Fibroblast of peridontal ligament (primary cell): ENCODE measurements at regions not wholly inside any gene's neighbourhood (a gene's known extent, or its start where the extent isn't known, plus 50 kb on each side); places are given as distances from the start of the nearest gene placed in this dataset.

Source experiments
- DNase-seq: peaks from one replicate; pipeline ENCODE4 v3.0.0-alpha.2; 2010; ENCODE audit errors: extremely low read depth

DNA sequence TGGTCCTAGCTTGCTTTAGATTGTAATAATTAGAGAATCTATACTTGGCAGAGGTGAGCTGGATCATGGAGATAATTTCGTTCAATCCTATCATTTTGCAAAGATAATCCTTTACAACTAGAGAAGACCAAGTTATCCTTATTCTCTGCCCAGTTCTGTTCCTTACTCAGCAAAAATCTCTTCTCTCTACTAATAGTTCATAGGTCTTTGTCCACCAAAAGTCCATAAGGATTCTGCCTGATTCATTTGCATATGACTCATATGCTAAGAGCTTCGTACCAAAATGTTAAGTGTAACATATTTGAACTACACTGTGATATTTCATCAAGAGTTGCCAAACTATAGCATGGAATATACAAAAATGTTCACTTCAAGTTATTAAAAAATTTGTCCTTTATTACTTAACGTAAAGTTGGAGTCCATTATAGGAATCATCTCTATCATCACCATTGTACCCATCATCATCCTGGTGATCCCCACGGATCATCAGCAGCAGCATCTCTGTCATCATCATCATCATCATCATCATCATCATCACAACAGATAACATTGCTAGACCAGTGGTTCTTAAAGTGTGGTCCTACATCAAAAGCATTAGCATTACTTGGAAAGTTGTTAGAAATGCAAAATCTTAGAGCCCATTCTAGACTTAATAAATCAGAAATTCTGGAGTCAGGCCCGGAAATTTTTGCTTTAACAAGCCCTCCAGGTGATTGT is 463.0 kb downstream of the DHX35 start:
- DNase-seq: no peak

DNA sequence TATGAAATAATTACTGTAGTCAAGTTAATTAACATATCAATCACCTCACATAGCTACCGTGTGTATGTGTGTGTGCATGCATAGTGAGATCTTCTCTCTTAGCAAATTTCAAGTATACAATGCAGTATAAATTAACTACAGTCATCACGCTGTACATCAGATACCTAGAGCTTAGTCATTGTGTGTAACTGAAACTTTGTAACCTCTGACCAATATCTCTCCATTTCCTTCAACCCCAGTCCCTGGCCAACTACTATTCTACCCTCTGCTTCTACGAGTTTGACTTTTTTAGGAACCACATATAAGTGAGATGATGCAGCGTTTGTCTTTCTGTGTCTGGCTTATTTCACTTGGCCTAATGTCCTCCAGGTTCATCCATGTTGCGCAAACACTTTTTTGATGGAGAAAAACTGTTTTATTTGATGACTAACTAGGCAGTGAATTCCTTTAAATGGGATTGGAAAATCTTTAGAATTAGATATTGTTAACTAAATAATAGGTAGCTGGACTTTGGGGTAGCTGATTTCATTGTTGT is 459.5 kb downstream of the DHX35 start:
- DNase-seq: no peak

DNA sequence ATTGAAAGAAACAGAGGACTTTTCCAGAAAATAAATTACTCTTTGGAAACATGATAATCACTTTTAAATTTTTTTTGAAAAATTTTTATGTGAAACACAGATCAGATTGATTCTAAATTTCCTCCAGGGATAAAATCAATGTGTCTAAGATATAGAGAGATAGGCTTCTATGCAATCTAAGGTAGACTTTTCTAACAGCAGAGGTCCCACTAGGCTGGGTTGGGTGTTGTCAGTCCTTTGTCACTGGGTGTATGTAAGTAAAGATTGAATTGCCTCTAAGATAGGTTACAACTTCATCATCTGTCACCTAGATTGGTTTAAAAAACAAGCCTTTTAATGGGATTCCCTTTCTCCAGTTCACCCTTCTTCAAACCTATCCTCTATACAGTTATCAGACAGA is 449.9 kb downstream of the DHX35 start:
- DNase-seq: no peak

DNA sequence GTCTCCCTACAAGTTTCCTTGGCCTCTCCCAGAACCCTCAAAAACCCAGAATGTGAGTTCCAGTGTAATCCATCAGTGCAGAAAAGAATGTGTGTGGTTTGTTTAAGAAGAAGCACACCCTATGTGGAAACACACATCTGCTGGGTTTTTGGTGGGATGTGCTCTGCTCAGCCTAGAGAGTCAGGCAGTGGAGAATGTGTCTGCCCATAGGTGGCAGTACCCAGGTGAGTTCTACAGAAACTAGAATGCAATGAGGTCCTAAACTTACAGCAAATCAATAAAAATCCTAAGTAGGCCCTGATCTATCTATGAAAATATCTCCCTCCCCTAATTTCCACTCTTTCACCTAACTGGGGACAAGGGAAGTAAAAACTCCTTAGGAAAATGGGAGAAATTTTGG is 437.3 kb downstream of the DHX35 start:
- DNase-seq: no peak

DNA sequence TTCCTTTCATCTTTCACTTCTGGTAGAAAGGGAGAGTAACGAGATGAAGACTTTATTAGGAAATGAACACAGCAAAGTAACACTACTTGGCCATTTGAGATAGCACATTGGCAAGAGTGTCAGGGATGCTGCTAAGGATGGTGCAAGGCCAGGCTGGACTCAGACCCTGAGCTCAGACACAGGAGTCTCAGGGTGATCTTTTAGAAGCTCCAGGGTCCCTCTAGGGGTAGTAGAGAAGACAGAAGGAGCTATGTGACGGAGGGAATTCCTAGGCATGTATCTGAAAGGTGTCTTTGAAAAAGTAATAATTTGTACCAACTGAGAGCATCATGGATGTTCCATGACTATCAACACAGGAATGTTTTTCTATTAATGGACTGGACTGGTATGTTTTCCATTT is 436.5 kb downstream of the DHX35 start:
- DNase-seq: no peak

DNA sequence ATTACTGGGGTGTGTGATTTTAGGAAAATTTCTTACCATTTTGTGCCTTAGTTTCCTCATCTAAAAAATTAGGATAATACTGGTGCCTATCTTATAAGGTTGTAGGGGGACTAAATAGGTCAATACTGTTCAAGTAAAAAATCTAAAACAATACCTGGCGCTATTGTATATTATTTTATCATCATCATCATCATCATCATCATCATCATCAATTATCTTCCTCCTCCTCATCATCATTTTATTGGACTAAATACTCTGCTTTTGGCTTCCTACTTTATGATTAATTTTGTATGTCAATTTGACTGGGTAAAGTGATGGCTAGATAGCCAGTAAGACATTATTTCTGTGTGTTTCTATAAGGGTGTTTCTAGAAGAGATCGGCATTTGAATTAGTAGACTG is 435.5 kb downstream of the DHX35 start:
- DNase-seq: no peak

DNA sequence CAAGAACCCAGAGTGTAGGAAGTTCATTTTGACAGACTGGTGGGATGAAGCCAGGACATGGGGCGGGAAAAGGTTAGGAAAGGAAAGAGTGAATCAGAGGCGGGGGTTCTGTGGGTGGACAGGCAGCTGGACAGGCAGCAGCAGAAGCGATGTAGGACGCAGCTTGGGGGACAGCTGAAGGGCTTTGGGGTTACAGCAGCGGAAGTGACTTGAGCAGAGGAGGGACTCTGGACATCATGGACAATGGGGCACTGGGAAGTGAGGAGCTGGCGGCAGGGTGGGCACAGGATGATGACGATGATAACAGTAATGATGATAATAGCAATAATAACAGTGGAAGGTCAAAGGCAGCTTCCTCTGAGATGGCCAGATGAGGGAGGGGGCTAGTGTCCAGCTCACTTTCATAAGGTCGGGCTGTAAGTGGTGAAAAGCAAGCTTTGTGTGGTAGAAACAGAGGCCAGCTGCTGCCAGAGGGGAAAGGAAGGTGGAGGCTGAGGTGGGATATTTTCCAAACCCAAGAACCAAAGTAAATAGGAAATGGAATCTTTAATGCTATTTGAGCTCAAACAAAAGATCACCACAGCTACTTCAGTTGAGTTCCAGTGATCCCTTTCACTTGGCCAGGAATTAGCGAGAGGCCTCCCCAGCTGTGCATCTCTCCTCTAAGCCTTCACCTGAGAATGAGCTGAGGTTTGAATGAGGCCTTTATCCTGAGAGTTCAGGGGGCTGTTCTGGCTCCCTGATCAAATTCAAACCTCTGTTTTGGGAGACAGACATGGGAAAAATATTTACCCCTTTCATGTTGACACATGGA is 433.5 kb downstream of the DHX35 start:
- no peak for DNase-seq

DNA sequence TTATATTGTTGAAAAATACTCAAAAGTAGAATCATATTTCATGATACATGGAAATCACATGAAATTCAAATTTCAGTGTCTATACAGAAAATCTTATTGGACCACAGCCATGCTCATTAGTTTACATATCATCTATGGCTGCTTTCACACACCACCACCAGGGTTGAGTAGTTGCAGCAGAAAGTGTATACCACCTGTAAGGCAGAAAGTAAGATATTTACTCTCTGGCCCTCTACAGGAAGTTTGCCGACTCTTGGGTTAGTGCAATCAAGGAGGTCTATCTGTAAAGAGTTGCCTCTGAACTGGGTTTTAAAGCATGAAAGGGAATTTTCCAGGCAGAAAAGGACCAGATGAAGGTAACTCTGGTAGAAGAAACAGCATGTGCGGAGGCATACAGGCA is 432.3 kb downstream of the DHX35 start:
- no peak for DNase-seq

DNA sequence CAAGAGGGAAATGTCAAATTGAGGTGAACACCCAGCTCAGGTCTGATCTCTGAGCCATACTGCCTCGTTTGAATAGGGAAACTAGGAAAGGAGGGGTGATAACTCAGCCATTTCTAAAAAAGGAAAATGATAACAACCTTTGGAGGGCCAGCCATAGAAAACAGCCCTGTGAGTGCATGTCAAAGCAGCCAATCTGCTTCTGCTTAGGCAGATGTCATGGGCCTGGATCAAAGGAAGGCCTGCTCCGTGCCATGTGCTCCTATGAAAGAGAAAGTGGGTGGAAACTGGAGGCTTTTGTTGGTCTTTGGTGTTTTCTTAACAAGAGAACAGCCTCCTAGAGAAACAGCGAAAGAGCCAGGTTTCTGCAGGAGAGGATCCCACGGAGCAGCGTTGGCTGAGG is 428.0 kb downstream of the DHX35 start:
- no peak for DNase-seq

DNA sequence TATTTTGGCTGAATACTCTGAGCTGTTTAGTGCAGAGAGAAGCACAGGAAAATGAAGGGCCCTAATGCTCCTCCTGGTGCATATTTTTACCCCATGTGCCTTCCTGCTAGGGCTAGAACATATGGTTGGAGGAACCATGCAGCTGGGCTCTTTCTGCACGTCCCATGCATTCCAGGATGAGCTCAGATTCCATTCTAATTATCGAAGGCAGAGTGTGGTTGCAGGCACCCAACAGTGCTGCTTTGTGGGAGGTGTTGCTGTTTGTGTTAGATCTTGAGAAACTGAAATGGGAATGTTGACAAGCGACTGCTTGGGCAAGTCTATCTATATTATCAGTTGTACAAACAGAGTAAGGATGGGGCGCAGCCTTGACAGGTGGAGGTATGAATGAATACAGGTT is 419.5 kb downstream of the DHX35 start:
- no peak for DNase-seq

DNA sequence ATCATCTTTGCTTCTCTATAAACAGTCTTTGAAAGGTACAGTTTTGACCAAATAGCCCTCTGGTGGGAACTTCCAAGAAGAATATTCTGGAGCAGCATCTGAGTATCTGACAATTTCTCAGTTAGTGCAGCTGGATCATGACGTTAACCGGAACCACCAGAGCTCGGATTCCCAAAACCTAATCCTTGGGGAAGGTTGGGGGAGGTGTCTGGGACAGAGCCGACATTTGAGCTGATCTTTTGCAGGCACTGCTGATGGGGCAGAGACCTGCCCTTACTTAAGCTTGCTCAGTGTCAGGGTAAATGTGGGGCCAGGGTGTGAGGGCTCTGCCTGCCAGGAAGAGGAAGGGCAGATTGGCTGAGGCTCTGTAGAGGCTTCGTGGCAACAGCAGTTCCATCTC is 416.6 kb downstream of the DHX35 start:
- DNase-seq: no peak

DNA sequence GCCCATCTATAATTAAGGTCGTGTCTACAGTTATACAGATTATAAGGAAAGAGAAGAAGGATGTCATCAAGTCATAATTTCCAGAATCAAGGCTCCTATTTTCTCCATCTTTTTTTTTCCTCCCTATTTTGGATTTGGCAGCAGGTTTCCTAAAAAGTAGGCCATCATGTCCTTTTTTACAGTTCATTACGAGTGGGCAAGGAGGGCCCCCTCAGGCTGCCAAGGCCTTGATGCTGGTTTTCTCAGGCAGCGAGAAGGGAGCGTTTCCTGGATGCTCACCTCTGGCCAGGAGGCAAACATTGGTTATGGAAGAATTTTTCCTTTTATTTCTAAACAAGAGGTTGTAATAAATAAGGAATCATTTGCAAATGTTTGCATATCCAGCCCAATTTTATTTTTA is 414.6 kb downstream of the DHX35 start:
- DNase-seq: no peak

DNA sequence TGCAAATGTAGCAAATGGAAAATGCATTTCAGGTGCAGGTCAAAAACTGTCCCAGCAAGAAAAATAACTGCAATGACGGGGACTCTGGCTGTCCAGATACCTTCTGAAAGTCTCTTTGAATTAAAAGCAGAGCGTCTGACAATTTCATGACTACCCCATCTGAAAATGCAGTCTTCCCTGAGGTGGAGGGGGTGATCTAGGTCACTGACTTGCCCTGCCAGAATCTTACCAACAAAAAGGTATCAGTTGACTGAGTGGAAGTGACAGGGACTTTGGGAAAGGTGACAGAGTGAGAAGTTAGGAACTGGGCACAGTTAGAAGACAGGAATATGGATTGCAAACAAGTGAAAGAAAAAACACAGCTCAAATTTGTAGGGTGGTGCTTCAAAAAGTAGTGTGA is 402.2 kb downstream of the DHX35 start:
- DNase-seq: no peak

DNA sequence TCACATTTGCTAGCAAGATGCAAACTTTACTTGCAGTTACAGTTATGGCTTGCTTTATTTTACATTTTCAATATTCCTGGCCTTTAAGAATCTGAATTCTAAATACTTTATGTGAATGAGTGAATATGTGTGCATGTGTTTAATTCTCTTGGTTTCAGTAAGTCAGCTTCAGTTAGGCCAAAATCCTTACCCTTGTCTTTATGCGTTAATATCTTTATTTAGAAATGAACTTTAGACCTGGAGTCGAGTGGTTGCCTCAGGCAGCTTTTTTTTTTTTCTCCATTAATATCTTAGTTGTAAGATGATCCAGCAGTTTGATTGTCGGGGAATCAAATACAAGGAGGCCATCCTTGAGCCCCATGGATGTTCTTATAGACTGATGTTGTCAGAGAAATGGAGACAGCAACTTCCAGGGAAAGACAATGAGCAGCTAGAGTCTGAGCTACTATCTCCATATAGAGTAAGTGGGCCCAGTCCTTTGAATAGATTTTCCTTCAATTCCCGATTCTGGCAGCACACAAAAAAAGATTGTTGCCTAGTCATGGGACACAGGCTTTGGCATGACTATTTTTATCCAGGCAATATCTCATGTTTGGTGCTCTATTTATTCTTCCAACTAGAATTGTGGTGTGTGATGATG is 398.0 kb downstream of the DHX35 start:
- no peak for DNase-seq

DNA sequence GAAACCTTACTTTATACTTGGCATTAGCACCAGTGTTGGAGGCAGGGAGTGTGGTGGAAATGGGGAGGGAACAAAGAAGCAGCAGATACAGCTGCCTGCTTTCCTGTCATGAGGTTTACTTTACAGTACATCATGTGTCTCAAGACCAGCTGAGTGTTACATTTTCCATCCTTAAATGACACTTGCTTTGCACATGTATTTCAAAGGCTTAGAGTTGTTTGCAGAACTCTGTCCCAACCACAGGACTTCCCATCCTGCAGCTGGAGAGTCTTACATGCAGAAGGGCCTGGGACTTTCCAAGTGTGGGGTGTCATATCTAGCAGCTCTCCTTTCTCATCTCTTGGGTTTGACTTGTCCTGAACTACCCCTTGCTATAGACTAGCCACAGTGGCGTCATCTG is 395.9 kb downstream of the DHX35 start:
- DNase-seq: no peak

DNA sequence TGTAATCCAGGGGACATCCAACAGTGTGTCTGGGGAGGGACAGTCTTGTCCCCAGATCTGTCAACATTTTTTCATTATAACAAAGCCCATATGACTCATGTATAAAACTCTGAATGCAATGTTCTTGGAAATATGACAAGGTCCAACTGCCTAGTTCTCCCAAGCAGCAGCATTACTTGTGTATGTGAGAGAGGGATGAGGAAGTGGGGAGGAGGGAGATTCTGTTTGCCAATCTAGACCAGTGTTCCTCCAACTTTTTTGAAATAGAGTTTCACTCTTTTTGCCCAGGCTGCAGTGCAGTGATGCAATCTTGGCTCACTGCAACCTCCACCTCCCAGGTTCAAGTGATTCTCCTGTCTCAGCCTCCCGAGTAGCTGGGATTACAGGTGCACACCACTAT is 394.8 kb downstream of the DHX35 start:
- DNase-seq: no peak

DNA sequence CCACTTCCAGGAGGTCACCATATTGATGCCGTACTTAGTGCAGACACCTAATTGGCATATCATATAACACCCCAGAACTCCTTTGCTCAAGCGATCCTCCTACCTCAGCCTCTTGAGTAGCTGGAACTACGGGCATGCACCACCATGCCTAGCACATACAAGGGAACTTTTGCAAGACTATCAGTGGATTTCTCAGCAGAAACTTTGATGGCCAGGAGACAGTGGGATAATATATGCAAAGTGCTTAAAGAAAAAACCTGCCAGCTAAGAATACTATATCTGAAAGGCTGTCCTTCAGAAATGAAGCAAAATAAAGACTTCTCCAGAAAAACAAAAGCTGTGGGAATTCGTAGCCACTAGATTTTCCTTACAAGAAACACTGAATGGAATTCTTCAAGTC is 387.1 kb downstream of the DHX35 start:
- DNase-seq: no peak

DNA sequence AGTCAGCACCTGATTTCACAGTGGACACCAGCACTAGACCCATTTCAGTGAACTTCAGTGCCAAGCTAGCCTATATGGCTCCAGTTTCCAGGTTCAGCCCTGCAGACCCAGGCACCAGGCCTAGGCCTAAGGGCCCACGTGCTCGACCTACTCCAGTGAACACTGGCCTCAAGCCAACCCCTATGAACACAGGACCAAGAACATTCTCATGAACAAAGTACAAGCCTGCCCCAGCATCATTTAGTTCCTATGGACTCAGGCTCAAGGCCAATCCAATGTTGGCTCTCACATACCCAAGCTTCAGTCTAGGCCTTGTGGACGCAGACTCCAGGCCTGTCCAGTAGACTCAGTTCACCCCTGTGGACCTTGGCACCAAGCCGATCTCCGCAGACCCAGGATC is 385.5 kb downstream of the DHX35 start:
- DNase-seq: no peak

DNA sequence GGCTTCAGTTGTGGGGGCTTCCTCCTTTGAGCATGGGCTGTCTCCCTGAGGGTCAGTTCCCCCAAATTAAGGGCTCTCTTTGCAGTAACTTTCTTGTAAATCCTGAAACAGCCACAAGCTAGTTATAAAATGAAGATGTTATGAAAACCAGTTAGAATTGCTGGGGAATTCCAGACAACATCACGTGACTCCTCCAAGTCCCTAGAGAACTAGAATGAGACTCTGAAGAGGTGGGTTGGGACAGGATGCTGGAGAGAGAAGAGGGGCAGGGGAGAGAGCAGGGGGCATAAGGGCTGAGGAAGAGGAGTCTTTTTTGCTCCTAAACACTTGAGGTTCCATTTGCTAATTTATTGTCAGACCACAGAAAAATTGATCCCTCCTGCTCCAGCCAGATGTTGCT is 380.3 kb downstream of the DHX35 start:
- no peak for DNase-seq

DNA sequence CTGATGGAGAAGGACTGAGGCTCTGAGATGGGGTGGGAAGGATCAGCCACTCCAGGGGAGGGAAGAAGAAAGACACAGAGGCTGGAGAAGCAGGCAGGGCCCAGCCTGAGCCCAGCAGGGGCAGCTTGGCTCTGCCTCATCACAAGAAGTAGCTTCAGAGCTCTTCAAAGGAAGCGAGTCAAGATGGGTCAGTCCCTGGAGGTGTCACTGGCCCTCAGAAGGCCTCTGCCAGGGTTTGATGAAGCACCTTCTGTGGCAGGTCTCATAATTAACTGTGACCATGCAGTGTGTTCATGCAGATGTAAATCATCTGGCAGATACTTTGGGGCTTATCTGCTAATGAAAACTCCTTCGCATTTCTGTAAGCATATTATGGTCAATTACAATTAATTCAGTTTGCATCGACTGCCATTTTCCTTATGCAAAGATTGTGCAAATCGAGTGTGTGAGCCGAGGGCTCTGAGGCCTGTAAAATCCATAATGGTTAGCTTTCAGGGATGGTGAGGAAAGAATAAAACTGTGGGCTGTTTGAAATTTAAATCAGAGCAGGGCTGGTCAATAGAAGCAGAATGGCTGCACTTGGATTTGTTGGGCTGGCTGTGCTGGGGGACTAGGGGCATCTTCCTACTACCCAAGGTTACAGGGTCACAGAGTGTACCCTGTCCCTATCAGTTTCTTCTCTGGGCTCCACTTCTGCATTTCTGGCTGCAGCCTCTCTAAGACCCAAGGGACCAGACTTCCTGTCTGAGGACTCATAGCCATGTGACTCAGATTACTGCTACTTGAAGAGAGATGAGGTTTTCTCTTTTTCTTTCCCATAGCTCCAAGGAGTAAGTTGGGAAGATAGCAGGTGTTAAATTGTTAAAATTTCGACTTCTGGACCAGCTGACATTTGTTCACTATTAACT is 376.6 kb downstream of the DHX35 start:
- DNase-seq: no peak

DNA sequence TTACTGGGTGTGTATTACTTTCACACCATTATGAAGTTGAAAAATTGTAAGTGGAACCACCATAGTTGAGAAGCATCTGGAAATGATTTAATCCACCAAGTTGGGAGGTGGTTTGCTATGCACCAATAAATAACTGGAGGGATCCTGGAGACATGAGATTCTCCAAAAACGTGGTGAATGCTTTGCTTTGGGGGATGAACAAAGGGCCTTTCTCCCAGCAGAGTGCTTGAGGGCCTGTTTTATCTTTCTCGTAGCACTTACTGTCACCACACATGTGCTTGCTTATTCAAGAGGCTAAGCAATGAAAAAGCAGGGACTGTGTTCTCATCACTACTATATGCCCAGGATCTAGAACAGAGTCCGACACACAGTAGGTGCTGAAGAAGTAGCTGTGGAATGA is 371.1 kb downstream of the DHX35 start:
- DNase-seq: no peak

DNA sequence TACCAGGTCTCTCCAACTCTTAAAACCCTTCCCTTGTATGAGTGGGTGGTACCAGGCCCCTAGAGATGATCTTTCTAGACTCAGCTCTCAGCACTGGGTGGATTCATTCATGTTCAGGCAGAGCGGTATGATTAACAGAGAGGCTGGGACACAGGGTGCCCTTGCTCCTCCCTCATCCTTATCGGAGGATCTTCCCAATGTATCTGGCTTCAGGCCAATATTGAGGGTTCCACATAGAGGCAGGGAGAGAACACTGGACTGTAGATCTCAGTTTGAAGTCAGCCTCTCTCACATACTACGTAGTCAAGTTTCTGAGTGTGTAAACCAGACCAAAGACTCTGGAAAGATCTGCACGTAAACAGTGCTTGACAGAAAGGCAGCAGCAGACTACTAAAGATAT is 366.2 kb downstream of the DHX35 start:
- no peak for DNase-seq
